Endothelial cell of umbilical vein (primary cell): ENCODE measurements at regions not wholly inside any gene's neighbourhood (a gene's known extent, or its start where the extent isn't known, plus 50 kb on each side); places are given as distances from the start of the nearest gene placed in this dataset.

Experiments
- BruUV-seq: library from RNA; stranded (reverse); fragments of 400-500 nt; replicated peaks from 2 replicates; lab custom pipeline; 2021; lab: Mats Ljungman, UMichigan
- CTCF ChIA-PET: fragments of 300-600, 350-600 bp; sonication (Branson Sonifier 250); formaldehyde crosslinking; loops from one replicate; lab custom pipeline; 2021; ENCODE audit warnings: antibody characterized with exemption, inconsistent platforms; lab: Charles Lee
- POLR2A ChIA-PET: fragments of 300-600, 350-600 bp; sonication (Branson Sonifier 250); formaldehyde crosslinking; loops from one replicate; lab custom pipeline; 2021; ENCODE audit warnings: antibody characterized with exemption, inconsistent platforms; lab: Charles Lee
- DNase-seq: peaks from one replicate; pipeline ENCODE4 v3.0.0-alpha.2; 2011; ENCODE audit warnings: low read depth, low spot score
- FAIRE-seq: peaks from 2 replicates; lab custom pipeline; 2011; peaks lifted over from hg19 to GRCh38; lab: Jason Lieb, UNC
- H2AFZ ChIP-seq: 2 replicates; pipeline ENCODE4 v1.6.0; 2012; ENCODE audit warnings: low read depth, low read length, control low read depth, inconsistent platforms
- H3K27ac ChIP-seq: 2 replicates; pipeline ENCODE4 v1.5.1; 2011; ENCODE audit warnings: low read depth, mild to moderate bottlenecking, control low read depth, low read length, moderate library complexity; ENCODE audit not compliant: insufficient read depth
- H3K27me3 ChIP-seq, 2 experiments: 2 replicates each; pipeline versions ENCODE4 v1.6.0 to v1.6.1; 2011; ENCODE audit warnings: low read length in 2 of 2, mixed read lengths in 1 of 2; ENCODE audit not compliant: control insufficient read depth in 2 of 2, insufficient read depth in 2 of 2
- H3K36me3 ChIP-seq, 2 experiments: 2 replicates in 1 of 2; 3 replicates in 1 of 2; pipeline ENCODE4 v1.5.1; 2011; ENCODE audit warnings: low read length in 2 of 2, mild to moderate bottlenecking in 1 of 2, moderate library complexity in 1 of 2; ENCODE audit not compliant: control insufficient read depth in 2 of 2, insufficient read depth in 2 of 2; ENCODE audit errors: extremely low read depth in 1 of 2
- H3K4me1 ChIP-seq: 3 replicates; pipeline ENCODE4 v1.5.1; 2011; ENCODE audit warnings: mild to moderate bottlenecking, low read length; ENCODE audit not compliant: control insufficient read depth, insufficient read depth; ENCODE audit errors: extremely low read depth
- H3K4me2 ChIP-seq: 2 replicates; pipeline ENCODE4 v1.6.1; 2011; ENCODE audit warnings: low read length, control low read depth, mixed read lengths; ENCODE audit not compliant: insufficient read depth
- H3K4me3 ChIP-seq, 3 experiments: fragments of 200-600 bp in 1 of 3; sonication (generic), shearing (Covaris generic) in 1 of 3; replicated peaks in 1 of 3; 2 replicates each; pipeline ENCODE4 v1.5.1; 2011 to 2016; ENCODE audit warnings: control low read depth in 3 of 3, low read length in 3 of 3, mild to moderate bottlenecking in 2 of 3, inconsistent platforms in 1 of 3, low read depth in 1 of 3, moderate library complexity in 1 of 3; ENCODE audit not compliant: insufficient read depth in 1 of 3
- H3K79me2 ChIP-seq: 2 replicates; pipeline ENCODE4 v1.6.0; 2012; ENCODE audit warnings: low read length, inconsistent platforms; ENCODE audit not compliant: control insufficient read depth, insufficient read depth
- H3K9ac ChIP-seq: replicated peaks from 2 replicates; pipeline ENCODE3; 2011; ENCODE audit warnings: low read length, control low read depth; ENCODE audit not compliant: insufficient read depth; ENCODE audit errors: extremely low read depth
- H3K9me1 ChIP-seq: replicated peaks from 3 replicates; pipeline ENCODE4 v1.6.0; 2011; ENCODE audit warnings: mild to moderate bottlenecking, low read length; ENCODE audit not compliant: control insufficient read depth, insufficient read depth; ENCODE audit errors: extremely low read depth
- H3K9me3 ChIP-seq: replicated peaks from 2 replicates; pipeline ENCODE4 v1.5.1; 2012; ENCODE audit warnings: low read length, inconsistent platforms; ENCODE audit not compliant: control insufficient read depth, insufficient read depth
- H4K20me1 ChIP-seq: replicated peaks from 2 replicates; pipeline ENCODE3; 2011; ENCODE audit warnings: mild to moderate bottlenecking, low read length; ENCODE audit not compliant: control insufficient read depth, insufficient read depth; ENCODE audit errors: extremely low read depth
- CTCF ChIP-seq, 2 donors: IDR thresholded peaks; 1 replicate in 1 of 2; 2 replicates in 1 of 2; pipeline ENCODE4 v1.5.1; 2011; ENCODE audit warnings: low read length in 2 of 2, mild to moderate bottlenecking in 2 of 2, moderate library complexity in 2 of 2, control low read depth in 1 of 2, inconsistent platforms in 1 of 2, low read depth in 1 of 2; ENCODE audit not compliant: insufficient read depth in 1 of 2; ENCODE audit errors: extremely low read depth in 1 of 2
- EZH2 ChIP-seq: IDR thresholded peaks from 2 replicates; pipeline ENCODE4 v1.6.1; 2012; ENCODE audit warnings: borderline replicate concordance, low read depth, mild to moderate bottlenecking, moderate library complexity, low read length, inconsistent platforms; ENCODE audit not compliant: severe bottlenecking
- FOS ChIP-seq: IDR thresholded peaks from 2 replicates; pipeline ENCODE4 v1.6.1; 2011; ENCODE audit warnings: mild to moderate bottlenecking, low read length, moderate library complexity, borderline replicate concordance; ENCODE audit not compliant: insufficient read depth
- GATA2 ChIP-seq: IDR thresholded peaks from 2 replicates; pipeline ENCODE4 v1.7.0; 2011; ENCODE audit warnings: low read depth, mild to moderate bottlenecking, moderate library complexity, mixed read lengths, low read length; ENCODE audit not compliant: insufficient read length, insufficient read depth
- JUN ChIP-seq: IDR thresholded peaks from 2 replicates; pipeline ENCODE4 v1.6.1; 2011; ENCODE audit warnings: borderline replicate concordance, low read depth; ENCODE audit not compliant: insufficient read length, insufficient read depth
- MYC ChIP-seq: IDR thresholded peaks from one replicate; pipeline ENCODE4 v1.6.1; 2011; ENCODE audit warnings: mild to moderate bottlenecking, low read depth, low read length
- POLR2A ChIP-seq: IDR thresholded peaks from 2 replicates; pipeline ENCODE4 v1.6.1; 2012; ENCODE audit warnings: low read depth, mild to moderate bottlenecking, control low read depth, low read length
- POLR2AphosphoS5 ChIP-seq: IDR thresholded peaks from 2 replicates; pipeline ENCODE4 v1.6.1; 2012; ENCODE audit warnings: low read depth, mild to moderate bottlenecking, control low read depth, low read length, moderate library complexity; ENCODE audit not compliant: insufficient read depth
- dilution Hi-C: fragments of 300-500 bp; cut with MboI; formaldehyde crosslinking; loops from one replicate; pipeline ENCODE4 v1.15.0; 2019; ENCODE audit warnings: low sequenced_read_pairs; ENCODE audit not compliant: extremely low pct_ligation_motif_present
- intact Hi-C: fragments of 100-400 bp; cut with micrococcal nuclease; formaldehyde crosslinking; loops from one replicate; pipeline ENCODE4 v1.10.0; 2022
- TF ChIP-seq, protein P1 (sequence below): IDR thresholded peaks from 2 replicates; pipeline ENCODE4 v1.6.1; 2011; ENCODE audit not compliant: insufficient read depth, insufficient read length

- DNase-seq (no peak), FAIRE-seq (no peak)
- Histone ChIP-seq H3K36me3 (no peaks in the 10 kb centered on the region), H3K9ac (no peak overlapping the region), H3K4me2 (no peak overlapping the region), H4K20me1 (no peaks in the 10 kb centered on the region), H3K4me1 (no peaks in the 10 kb centered on the region), H3K9me3 (no peaks in the 10 kb centered on the region), H3K79me2 (no peaks in the 10 kb centered on the region), H3K4me3 (no peak overlapping the region), H3K27ac (no peak overlapping the region), H3K9me1 (no peaks in the 10 kb centered on the region), H2AFZ (no peak overlapping the region), H3K27me3 (no peaks in the 10 kb centered on the region)
- dilution Hi-C loops (no loop called here), intact Hi-C loops (no loop called here)
- CTCF ChIA-PET = no interaction called here
- POLR2A ChIA-PET = no interaction called here
- no TSS peak for BruUV-seq
- no peak for TF ChIP-seq GATA2
Measured at GRCh38 chr3:118636841-118637240, 397.8 kb downstream of the IGSF11 start.

- H2AFZ ChIP-seq = no peak overlapping the region
- dilution Hi-C loops (no loop called here), intact Hi-C loops (no loop called here)
- H3K27ac ChIP-seq = no peak overlapping the region
- no peak overlapping the region for H3K4me2 ChIP-seq
- FAIRE-seq = no peak
- no peaks in the 10 kb centered on the region for H3K27me3 ChIP-seq
- no peaks in the 10 kb centered on the region for H3K79me2 ChIP-seq
- BruUV-seq = no TSS peak
- DNase-seq = no peak
- ChIA-PET CTCF (no interaction called here), POLR2A (no interaction called here)
- H4K20me1 ChIP-seq = no peaks in the 10 kb centered on the region
- no peaks in the 10 kb centered on the region for H3K9me3 ChIP-seq
- no peak overlapping the region for H3K9ac ChIP-seq
- no peaks in the 10 kb centered on the region for H3K9me1 ChIP-seq
- H3K4me1 ChIP-seq = no peaks in the 10 kb centered on the region
- no peak overlapping the region for H3K4me3 ChIP-seq
- TF ChIP-seq FOS (no peak), JUN (no peak), POLR2A (no peak), POLR2AphosphoS5 (no peak), GATA2 (no peak), EZH2 (no peak), CTCF (IDR thresholded peaks at IDR 0.05; ENCODE audit: extremely low read depth in 1 of 2, insufficient read depth in 1 of 2, low read depth in 1 of 2, low read length in 2 of 2) (no peak), MYC (no peak)
- TF ChIP-seq, protein P1, sequence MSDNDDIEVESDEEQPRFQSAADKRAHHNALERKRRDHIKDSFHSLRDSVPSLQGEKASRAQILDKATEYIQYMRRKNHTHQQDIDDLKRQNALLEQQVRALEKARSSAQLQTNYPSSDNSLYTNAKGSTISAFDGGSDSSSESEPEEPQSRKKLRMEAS = no peak
- H3K36me3 ChIP-seq = no peaks in the 10 kb centered on the region
Measured at GRCh38 chr3:118637846-118638245, 396.8 kb downstream of the IGSF11 start.
